ENCODE measurements at regions not wholly inside any gene's neighbourhood (a gene's known extent, or its start where the extent isn't known, plus 50 kb on each side); places are given as distances from the start of the nearest gene placed in this dataset.

DNA sequence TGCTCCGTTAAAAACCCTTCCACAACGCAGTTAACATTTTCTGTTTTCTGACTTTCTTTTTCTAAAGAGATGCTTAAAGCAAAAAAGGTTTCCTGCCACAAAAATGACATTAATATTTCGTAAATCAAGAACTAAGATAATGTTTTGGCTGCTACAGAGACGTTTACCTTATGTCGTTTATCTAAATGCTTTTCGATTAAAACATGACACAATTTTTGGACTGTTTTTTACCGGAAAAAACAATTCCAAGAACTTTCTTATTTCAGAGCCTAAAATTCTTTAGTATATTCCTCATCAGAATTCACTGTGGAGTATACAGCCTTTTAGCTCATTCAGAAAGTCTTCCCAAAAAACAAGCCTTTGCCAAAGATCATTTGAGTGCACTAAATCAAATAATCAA, 278.0 kb upstream of the TCF4 start:
- DNase-seq = no peak

DNA sequence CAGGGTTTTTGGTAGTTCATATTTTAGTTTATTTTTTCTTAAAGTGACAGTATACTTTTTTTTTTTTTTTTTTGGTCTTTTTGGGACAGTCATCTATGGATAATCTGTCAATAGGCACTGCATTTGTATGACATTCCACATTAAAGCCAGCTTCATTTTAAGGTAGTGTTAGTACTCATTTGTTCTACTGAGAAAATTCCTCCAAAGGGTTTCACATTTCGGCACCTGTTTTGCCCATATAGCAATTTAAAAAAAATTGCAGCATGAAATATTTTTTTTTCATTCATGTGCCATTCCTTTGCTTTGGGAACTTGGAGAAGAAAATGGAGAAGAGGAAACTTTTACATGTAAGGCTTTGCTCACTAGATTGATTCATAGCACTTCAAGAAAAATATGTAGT, 276.3 kb upstream of the TCF4 start:
- DNase-seq = no peak

GRCh38 chr18:55863876-55864275, 275.9 kb upstream of the TCF4 start:
- no peak for DNase-seq

GRCh38 chr18:55863391-55863706, 275.4 kb upstream of the TCF4 start:
- no peak for DNase-seq

DNA sequence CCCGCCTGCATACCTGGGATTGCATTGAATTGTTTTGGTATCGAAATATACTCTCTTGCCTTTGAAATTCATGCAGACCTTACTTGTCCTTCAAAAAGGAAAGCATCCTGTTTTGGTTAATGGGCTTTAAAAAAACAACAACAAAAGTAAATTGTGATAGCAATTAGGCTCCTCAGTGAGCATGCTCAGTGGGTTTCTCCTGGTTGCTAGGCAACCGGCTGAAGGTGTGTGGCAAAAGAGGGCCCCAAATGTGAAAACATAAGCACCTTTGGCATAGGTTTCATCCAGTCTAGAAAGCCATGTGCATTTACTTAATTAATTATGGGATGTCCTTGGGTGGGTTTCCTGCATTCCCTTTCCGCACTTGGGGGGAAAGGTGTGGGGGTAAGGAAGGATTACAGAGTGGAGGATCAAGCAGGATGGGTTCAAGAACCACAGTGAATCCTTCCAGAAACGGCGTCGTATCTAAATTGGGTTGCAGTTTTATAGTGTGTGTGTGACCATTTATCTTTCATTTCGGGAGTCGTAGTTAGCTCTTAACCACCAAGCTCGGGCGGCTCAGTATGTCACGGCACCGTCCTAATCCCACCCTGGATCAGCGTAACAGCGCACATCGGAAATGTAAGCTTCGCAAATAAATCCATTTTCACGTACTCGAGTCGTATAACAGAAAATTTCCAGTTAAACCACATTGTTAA, 274.9 kb upstream of the TCF4 start:
- no peak for DNase-seq

- no peak for DNase-seq
Observed at GRCh38 chr18:55861266-55861665, 273.3 kb upstream of the TCF4 start.

GRCh38 chr18:55858661-55859515, 270.9 kb upstream of the TCF4 start:
- DNase-seq = no peak

DNA sequence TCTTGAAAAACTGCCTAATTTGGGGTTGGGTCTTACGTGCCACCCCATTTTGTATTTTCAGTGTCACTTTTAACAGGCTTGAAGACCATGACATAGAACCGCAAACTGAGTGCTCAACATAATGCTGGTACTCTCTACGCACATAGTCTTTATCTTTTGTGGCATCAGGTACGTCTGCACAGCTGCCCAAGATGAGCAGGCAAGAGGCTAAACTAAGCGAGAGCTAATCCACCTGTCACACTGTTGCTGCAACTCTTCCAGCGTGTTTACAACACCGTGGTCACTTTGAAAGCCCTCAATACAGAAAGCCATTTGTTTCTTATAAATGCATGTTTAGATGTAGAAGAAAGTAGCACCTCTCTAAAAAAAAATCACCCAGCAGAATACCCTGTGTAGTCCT, 270.0 kb upstream of the TCF4 start:
- DNase-seq = no peak

DNA sequence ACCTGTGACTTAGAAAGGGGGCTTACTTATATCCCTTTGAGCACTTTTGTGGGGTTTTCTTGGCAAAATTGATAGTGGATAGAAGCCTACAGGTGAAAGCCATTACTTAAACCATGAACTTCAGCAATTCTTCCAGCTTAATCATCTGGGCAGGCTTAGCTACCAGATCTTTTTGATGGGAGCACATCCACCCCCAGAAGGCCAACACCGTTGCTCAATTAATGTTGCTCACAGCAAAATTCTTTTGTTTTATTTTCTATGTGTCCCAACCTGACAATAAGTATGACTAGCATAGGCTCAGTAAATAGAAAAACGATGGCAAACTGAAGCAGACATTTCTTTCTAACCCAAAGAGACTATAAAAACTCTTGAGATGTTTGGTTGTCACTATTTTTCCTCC, 269.4 kb upstream of the TCF4 start:
- DNase-seq = no peak

GRCh38 chr18:55856679-55857078, 268.7 kb upstream of the TCF4 start:
- DNase-seq = no peak

GRCh38 chr18:55856229-55856628, 268.2 kb upstream of the TCF4 start:
- DNase-seq = no peak

- no peak for DNase-seq
Observed at GRCh38 chr18:55853268-55853667, 265.3 kb upstream of the TCF4 start.

- DNase-seq = no peak
Observed at GRCh38 chr18:55850904-55851303, 262.9 kb upstream of the TCF4 start.

GRCh38 chr18:55849391-55849790, 261.4 kb upstream of the TCF4 start:
- DNase-seq = no peak

DNA sequence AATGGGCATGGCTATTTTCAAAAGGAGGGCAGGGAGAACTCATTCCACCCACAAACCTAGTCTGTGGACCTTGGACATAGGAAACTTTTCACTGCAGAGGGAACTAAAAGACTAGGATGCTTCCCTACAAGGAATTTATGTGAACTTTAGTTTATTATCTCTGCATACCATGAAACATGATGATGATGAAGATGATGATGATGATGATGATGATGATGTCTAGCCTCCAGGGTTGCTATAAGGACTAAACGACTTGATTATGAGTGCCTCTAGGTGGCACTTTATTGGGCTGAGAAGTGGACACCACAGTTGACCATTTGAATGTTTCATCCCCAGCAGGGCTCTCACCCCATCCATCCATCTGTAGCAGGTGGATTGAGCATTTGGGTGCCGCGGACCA, 260.0 kb upstream of the TCF4 start:
- no peak for DNase-seq

DNA sequence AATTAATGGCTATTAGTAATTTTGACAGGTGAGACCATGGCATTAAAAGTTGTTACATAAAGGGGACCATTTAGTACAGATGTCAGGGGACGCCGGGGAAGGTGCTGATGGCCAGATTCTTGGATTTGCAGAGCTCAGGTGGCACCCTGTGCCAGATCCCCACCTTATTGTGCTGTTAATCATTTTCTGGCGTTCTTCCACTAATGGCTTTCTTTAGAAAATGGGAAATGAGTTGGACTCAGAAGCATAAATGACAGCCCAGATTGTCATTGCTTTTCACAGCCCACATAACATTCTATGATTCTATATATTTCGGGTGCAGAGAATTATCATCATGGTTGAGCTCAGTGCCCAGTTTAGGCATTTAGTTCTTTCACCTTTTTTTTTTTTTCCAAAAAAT, 257.2 kb upstream of the TCF4 start:
- DNase-seq = no peak

GRCh38 chr18:55844382-55844781, 256.4 kb upstream of the TCF4 start:
- DNase-seq = no peak

- no peak for DNase-seq
Observed at GRCh38 chr18:55841314-55841713, 253.3 kb upstream of the TCF4 start.

DNA sequence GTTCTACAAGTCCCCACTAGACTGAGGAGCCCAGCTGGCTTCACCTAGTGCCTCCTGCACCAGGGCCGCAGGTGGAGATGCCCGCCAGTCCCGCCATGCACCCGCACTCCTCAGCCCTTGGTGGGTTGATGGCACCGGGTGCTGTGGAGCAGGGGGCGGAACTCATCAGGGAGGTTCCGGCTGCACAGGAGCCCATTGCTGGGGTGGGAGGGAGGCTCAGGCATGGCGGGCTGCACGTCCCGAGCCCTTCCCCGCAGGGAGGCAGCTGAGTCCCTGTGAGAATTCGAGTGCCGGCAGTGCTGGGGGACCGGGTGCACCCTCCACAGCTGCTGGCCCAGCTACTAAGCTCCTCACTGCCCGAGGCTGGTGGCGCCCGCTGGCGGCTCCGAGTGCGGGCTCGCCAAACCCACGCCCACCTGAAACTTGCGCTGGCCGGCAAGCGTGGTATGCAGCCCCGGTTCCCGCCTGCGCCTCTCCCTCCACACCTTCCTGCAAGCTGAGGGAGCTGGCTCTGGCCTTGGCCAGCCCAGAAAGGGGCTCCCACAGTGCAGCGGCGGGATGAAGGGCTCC, 252.7 kb upstream of the TCF4 start:
- no peak for DNase-seq

GRCh38 chr18:55839343-55839742, 251.4 kb upstream of the TCF4 start:
- no peak for DNase-seq

- no peak for DNase-seq
Observed at GRCh38 chr18:55838841-55839240, 250.8 kb upstream of the TCF4 start.

DNA sequence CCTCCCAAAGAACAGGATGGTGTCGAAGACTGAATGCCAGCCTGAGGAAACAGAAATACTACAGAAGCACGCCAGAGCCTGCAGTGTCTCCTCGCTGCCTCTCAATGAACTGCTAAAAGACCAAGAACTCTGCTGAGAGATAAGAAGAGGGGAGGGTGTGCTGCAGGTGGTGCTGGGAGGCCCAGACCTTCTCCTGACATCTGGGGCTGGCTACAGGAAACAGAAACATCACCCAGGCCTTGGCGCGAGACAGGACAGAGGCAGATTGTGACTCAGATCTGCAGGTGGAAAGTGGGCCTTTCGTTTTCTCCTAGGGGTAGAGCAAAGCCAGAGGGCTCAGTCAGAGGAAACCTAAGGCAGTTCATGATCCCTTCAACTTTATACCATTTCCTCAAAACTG, 250.3 kb upstream of the TCF4 start:
- DNase-seq = no peak

GRCh38 chr18:55833543-55833942, 245.6 kb upstream of the TCF4 start:
- no peak for DNase-seq

DNA sequence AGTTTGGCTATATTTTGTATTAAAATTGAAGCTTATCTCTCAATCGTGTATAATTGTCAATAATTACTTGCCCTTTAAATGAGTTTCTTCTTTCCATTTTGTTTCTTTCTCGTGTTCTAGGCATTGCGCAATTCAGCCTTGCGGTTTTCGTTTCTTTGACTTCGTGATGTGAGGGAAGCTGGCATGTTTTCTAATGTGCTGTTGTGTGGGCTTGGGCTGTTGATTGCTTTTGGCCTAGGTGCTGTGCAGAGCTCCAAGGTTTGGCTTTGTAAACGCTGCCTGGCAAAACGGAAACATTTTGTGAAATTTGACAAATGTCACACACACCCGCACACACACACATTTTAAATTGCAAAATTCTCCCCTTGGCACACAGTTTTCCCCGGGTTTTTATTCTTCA, 242.6 kb upstream of the TCF4 start:
- no peak for DNase-seq

GRCh38 chr18:55821219-55821618, 233.2 kb upstream of the TCF4 start:
- no peak for DNase-seq

Data from NCI-H748 treated with DMSO at 0.1 percent for 48 hours (cell line).